GM04503 (cell line): ENCODE measurements at regions not wholly inside any gene's neighbourhood (a gene's known extent, or its start where the extent isn't known, plus 50 kb on each side); places are given as distances from the start of the nearest gene placed in this dataset.
"Not testable (repeated sequence)": the region's sequence is repeated elsewhere in the genome, so short reads cannot be mapped to it uniquely, and the experiment has no call there.

Experiments
- DNase-seq: peaks from one replicate; pipeline ENCODE4 v3.0.0-alpha.2; 2012; ENCODE audit warnings: low read depth

GRCh38 chr3:66633402-66634381 is 132.9 kb upstream of the LRIG1 start:
- no peak for DNase-seq

DNA sequence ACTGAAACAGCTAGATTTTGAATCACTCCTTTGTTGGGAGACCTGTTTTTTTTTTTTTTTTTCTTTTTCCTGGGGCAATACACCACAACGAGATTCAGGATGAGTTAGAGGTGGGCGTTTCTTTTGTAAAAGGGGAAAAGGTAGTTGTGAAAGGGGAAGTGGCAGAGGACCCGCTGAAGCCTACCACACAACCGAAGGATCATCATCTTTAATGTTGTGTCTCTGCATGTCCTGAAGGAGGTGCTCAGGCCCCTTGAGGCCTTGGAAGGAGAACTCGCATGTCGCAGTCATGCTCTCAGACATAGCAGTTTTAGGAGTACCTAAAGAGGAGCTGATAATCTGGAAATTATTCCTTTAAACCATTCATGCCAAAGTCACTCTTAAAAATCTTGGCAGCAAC is 137.9 kb upstream of the LRIG1 start:
- DNase-seq: no peak

- DNase-seq: no peak
Observed at GRCh38 chr3:66639809-66640356, 139.1 kb upstream of the LRIG1 start.

GRCh38 chr3:66642019-66642418 is 141.2 kb upstream of the LRIG1 start:
- DNase-seq: no peak

DNA sequence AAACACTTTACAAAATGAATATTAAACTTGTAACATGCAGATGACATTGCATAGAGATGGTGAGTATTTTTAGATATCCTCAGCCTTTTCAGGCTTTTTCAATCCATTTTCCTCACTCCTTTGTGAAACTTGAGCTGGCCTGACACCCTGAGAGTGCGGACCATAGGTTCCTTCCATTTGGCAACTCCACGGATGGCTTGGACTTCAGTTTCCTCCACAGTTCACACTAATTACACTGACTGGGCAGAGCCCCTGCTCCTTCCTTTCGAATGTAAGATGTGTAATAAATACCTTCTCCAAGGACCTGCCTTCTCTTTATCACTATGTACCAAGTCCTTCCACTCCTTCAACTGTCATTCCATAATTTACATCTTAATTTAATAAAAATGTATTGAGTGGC is 141.7 kb upstream of the LRIG1 start:
- no peak for DNase-seq

- no peak for DNase-seq
Observed at GRCh38 chr3:66644549-66644948, 143.7 kb upstream of the LRIG1 start.

DNA sequence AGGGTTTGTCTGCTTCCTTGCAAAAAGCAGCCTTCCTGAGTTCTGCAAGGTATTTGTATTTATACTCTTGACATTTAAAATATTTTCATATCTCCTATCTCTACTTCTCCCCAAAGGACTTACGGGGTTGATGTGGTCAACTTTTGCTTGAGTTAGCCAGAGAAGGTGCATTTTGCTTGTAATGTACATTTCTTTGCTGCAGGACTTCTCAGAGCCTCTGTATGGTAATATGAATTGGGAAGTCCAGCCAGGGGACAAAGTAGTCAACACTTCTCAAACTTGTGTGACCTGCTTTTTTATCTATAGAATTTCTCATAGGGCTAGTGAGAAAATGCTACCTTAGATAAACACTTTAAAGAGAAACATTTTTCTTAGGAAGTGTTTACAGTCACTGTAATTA is 148.2 kb upstream of the LRIG1 start:
- no peak for DNase-seq

DNA sequence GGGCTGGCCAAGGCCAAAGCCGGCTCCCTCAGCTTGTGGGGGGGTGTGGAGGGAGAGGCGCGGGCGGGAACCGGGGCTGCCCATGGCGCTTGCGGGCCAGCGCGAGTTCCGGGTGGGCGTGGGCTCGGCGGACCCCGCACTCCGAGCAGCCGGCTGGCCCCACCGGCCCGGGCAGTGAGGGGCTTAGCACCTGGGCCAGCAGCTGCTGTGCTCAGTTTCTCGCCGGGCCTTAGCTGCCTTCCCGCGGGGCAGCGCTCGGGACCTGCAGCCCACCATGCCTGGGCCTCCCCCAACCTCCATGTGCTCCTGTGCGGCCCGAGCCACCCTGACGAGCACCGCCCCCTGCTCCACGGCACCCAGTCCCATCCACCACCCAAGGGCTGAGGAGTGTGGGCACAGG is 150.7 kb upstream of the LRIG1 start:
- DNase-seq: not testable (repeated sequence)

DNA sequence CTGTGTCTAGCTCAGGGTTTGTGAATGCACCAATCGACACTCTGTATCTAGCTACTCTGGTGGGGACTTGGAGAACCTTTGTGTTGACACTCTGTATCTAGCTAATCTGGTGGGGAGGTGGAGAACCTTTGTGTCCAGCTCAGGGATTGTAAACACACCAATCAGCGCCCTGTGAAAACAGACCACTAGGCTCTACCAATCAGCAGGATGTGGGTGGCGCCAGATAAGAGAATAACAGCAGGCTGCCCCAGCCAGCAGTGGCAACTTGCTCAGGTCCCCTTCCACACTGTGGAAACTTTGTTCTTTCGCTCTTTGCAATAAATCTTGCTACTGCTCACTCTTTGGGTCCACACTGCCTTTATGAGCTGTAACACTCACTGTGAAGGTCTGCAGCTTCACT is 151.3 kb upstream of the LRIG1 start:
- not testable (repeated sequence) for DNase-seq

DNA sequence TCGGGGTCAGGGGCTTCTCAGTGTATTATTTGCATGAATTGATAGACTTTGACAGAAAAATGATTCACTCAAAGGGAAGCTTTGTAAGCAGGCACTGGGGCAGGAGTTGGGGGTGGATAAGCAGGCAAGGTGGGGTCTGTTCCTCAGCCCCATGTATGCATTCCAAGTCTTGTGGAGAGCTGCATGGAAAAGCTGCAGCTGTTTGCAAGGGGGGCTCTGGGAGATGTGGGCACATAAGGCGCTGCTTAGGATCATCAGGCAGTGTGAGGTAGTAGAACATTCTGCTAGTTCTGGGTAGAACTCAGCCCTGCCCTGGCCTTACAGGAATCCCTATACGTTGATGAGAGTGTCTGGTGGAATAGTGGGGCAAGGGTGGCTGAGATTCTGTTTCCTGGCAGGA is 154.2 kb upstream of the LRIG1 start:
- no peak for DNase-seq

GRCh38 chr3:66655671-66656070 is 154.8 kb upstream of the LRIG1 start:
- DNase-seq: no peak

- DNase-seq: no peak
Observed at GRCh38 chr3:66656609-66657008, 155.8 kb upstream of the LRIG1 start.

DNA sequence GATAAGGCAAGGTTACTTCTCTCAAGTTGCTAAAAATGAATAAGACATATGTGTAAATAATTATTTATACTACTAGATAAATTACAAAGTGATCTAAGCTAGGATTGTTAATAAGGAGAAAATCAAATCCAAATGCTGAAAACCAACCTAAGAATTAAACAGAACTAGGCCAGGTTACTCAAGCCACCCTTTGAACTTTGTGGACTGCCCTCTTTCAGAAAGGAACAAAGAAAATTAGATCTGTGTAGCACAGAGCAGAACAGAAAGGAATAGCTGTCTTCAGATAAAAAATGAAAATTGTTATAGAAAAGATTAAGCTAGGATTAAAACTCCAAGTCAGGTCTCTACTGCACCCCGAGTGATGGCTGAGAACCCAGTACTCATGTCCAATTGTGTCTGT is 158.2 kb upstream of the LRIG1 start:
- DNase-seq: no peak

GRCh38 chr3:66661628-66662027 is 160.8 kb upstream of the LRIG1 start:
- no peak for DNase-seq

DNA sequence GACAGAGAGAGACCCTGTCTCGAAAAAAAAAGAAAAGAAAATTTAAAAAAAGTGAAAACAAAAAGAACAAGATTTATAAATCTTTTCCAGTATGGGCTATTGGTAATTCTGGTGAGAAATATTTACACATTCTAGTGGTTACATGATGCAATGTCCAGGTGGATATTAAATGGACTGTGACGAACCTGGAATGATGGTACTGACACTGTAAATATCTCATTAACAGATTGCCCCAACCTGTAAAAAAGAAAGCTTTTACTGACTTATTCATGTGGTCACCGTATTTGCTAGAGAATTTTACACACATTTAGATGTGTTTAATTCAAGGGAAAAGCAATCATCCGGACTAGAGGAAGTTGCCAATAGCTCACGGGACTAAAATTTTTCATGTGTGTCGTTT is 162.1 kb upstream of the LRIG1 start:
- no peak for DNase-seq

- DNase-seq: no peak
Observed at GRCh38 chr3:66665021-66665695, 164.3 kb upstream of the LRIG1 start.

- DNase-seq: no peak
Observed at GRCh38 chr3:66666362-66666761, 165.5 kb upstream of the LRIG1 start.

DNA sequence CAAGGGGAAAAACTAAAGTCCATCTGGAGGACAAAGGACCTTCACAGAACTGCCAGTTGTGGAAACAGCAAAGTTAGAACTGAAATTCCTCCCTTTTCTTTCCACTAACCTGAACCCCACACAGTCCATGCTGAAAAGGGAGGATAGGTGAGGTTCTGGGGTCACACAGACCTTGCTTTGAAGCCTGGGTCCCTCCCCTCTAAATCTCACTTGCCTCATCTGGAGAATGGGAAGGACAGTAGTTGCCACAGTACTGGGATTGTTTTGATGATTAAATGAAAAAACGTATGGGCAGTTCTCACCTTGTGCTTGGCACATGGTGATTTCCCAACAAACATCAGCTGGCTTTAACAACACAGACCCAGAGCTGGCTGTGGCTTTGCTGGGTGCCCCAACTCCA is 166.4 kb upstream of the LRIG1 start:
- no peak for DNase-seq

DNA sequence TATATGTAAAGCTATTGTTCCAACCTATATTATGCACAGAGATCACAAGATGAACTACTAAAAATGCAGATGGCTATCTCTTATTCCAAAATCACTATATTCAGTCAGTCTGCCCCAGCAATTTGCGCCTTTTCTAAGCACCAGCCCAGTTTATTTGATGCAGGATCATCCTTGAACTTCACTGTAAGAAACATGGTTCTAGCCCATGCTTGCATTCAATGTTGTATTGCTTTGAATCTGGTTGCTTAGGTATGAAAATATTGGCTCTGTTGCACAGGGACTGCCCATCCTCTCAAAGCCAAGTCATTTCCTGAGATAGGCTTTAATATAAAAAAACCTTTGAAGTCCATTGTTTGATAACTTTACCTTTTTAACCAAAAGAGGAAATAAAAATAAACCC is 170.5 kb upstream of the LRIG1 start:
- DNase-seq: no peak

GRCh38 chr3:66672830-66673229 is 172.0 kb upstream of the LRIG1 start:
- DNase-seq: no peak

DNA sequence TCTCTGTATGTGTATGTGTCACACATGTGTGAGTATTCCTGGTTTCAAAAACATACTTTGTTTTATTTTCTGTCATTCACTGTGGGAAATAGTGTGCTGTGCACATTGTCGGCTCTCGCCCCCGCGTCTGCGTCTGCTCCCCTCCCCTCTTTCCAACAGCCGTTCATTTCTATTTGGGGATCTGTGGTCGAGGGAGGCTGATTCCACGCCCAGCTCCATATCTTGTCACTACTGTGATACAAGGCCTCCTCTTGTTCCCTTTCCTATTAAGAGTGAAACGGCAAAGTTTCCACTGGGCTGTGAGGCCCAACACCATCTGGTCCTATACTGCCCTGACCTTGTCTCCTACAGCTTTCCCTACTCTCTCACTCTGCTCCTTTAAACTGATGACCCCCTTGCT is 172.5 kb upstream of the LRIG1 start:
- no peak for DNase-seq

GRCh38 chr3:66675366-66675765 is 174.5 kb upstream of the LRIG1 start:
- no peak for DNase-seq
